ENCODE measurements at regions not wholly inside any gene's neighbourhood (a gene's known extent, or its start where the extent isn't known, plus 50 kb on each side); places are given as distances from the start of the nearest gene placed in this dataset.

- Histone ChIP-seq H3K27me3 (ENCODE audit: control insufficient read depth, insufficient read depth, low read length) (no peaks in the 10 kb centered on the region), H3K36me3 (ENCODE audit: control insufficient read depth, insufficient read depth, low read length) (no peaks in the 10 kb centered on the region), H3K27ac (ENCODE audit: low read depth, low read length) (no peak overlapping the region), H3K9ac (ENCODE audit: low read length) (no peak overlapping the region), H3K4me1 (ENCODE audit: control insufficient read depth, insufficient read depth, low read length) (no peaks in the 10 kb centered on the region), H3K4me3 (ENCODE audit: low read length) (no peak overlapping the region)
Measured at GRCh38 chr1:106224426-106224825, 832.0 kb upstream of the PRMT6 start.

- Histone ChIP-seq H3K4me1 (ENCODE audit: control insufficient read depth, insufficient read depth, low read length) (no peaks in the 10 kb centered on the region), H3K4me3 (ENCODE audit: low read length) (no peak overlapping the region), H3K36me3 (ENCODE audit: control insufficient read depth, insufficient read depth, low read length) (no peaks in the 10 kb centered on the region), H3K9ac (ENCODE audit: low read length) (no peak overlapping the region), H3K27me3 (ENCODE audit: control insufficient read depth, insufficient read depth, low read length) (no peaks in the 10 kb centered on the region), H3K27ac (ENCODE audit: low read depth, low read length) (no peak overlapping the region)
Measured at GRCh38 chr1:106225403-106225802, 831.1 kb upstream of the PRMT6 start.

- Histone ChIP-seq H3K36me3 (ENCODE audit: control insufficient read depth, insufficient read depth, low read length) (no peaks in the 10 kb centered on the region), H3K4me1 (ENCODE audit: control insufficient read depth, insufficient read depth, low read length) (no peaks in the 10 kb centered on the region), H3K4me3 (ENCODE audit: low read length) (no peak overlapping the region), H3K27ac (ENCODE audit: low read depth, low read length) (no peak overlapping the region), H3K9ac (ENCODE audit: low read length) (no peak overlapping the region), H3K27me3 (ENCODE audit: control insufficient read depth, insufficient read depth, low read length) (no peaks in the 10 kb centered on the region)
Measured at GRCh38 chr1:106226550-106226949, 829.9 kb upstream of the PRMT6 start.

- no peak overlapping the region for H3K9ac ChIP-seq (ENCODE audit: low read length)
- H3K27me3 ChIP-seq (ENCODE audit: control insufficient read depth, insufficient read depth, low read length): no peaks in the 10 kb centered on the region
- no peaks in the 10 kb centered on the region for H3K36me3 ChIP-seq (ENCODE audit: control insufficient read depth, insufficient read depth, low read length)
- H3K4me3 ChIP-seq (ENCODE audit: low read length): no peak overlapping the region
- H3K27ac ChIP-seq (ENCODE audit: low read depth, low read length): no peak overlapping the region
- H3K4me1 ChIP-seq (ENCODE audit: control insufficient read depth, insufficient read depth, low read length): no peaks in the 10 kb centered on the region
Measured at GRCh38 chr1:106232128-106232527, 824.3 kb upstream of the PRMT6 start.

GRCh38 chr1:106233511-106233910, 823.0 kb upstream of the PRMT6 start:
- Histone ChIP-seq H3K36me3 (ENCODE audit: control insufficient read depth, insufficient read depth, low read length) (no peaks in the 10 kb centered on the region), H3K9ac (ENCODE audit: low read length) (no peak overlapping the region), H3K4me1 (ENCODE audit: control insufficient read depth, insufficient read depth, low read length) (no peaks in the 10 kb centered on the region), H3K27ac (ENCODE audit: low read depth, low read length) (no peak overlapping the region), H3K4me3 (ENCODE audit: low read length) (no peak overlapping the region), H3K27me3 (ENCODE audit: control insufficient read depth, insufficient read depth, low read length) (no peaks in the 10 kb centered on the region)

- no peak overlapping the region for H3K9ac ChIP-seq (ENCODE audit: low read length)
- H3K27me3 ChIP-seq (ENCODE audit: control insufficient read depth, insufficient read depth, low read length): no peaks in the 10 kb centered on the region
- H3K27ac ChIP-seq (ENCODE audit: low read depth, low read length): no peak overlapping the region
- no peaks in the 10 kb centered on the region for H3K4me1 ChIP-seq (ENCODE audit: control insufficient read depth, insufficient read depth, low read length)
- H3K4me3 ChIP-seq (ENCODE audit: low read length): no peak overlapping the region
- H3K36me3 ChIP-seq (ENCODE audit: control insufficient read depth, insufficient read depth, low read length): no peaks in the 10 kb centered on the region
Measured at GRCh38 chr1:106249365-106249764, 807.1 kb upstream of the PRMT6 start.

- H3K36me3 ChIP-seq (ENCODE audit: control insufficient read depth, insufficient read depth, low read length): no peaks in the 10 kb centered on the region
- no peaks in the 10 kb centered on the region for H3K27me3 ChIP-seq (ENCODE audit: control insufficient read depth, insufficient read depth, low read length)
- no peak overlapping the region for H3K4me3 ChIP-seq (ENCODE audit: low read length)
Measured at GRCh38 chr1:106249810-106250209, 806.7 kb upstream of the PRMT6 start.

GRCh38 chr1:106254748-106255147, 801.7 kb upstream of the PRMT6 start:
- H3K27ac ChIP-seq (ENCODE audit: low read depth, low read length): no peak overlapping the region
- H3K9ac ChIP-seq (ENCODE audit: low read length): no peak overlapping the region
- no peak overlapping the region for H3K4me3 ChIP-seq (ENCODE audit: low read length)
- no peaks in the 10 kb centered on the region for H3K4me1 ChIP-seq (ENCODE audit: control insufficient read depth, insufficient read depth, low read length)
- H3K36me3 ChIP-seq (ENCODE audit: control insufficient read depth, insufficient read depth, low read length): no peaks in the 10 kb centered on the region
- no peaks in the 10 kb centered on the region for H3K27me3 ChIP-seq (ENCODE audit: control insufficient read depth, insufficient read depth, low read length)

More at GRCh38 chr1:106249810-106250209, 806.7 kb upstream of the PRMT6 start:
- H3K4me1 ChIP-seq (ENCODE audit: control insufficient read depth, insufficient read depth, low read length): no peaks in the 10 kb centered on the region
- H3K9ac ChIP-seq (ENCODE audit: low read length): no peak overlapping the region
- no peak overlapping the region for H3K27ac ChIP-seq (ENCODE audit: low read depth, low read length)

- Histone ChIP-seq H3K36me3 (ENCODE audit: control insufficient read depth, insufficient read depth, low read length) (no peaks in the 10 kb centered on the region), H3K27me3 (ENCODE audit: control insufficient read depth, insufficient read depth, low read length) (no peaks in the 10 kb centered on the region), H3K4me3 (ENCODE audit: low read length) (no peak overlapping the region), H3K4me1 (ENCODE audit: control insufficient read depth, insufficient read depth, low read length) (no peaks in the 10 kb centered on the region), H3K9ac (ENCODE audit: low read length) (no peak overlapping the region), H3K27ac (ENCODE audit: low read depth, low read length) (no peak overlapping the region)
Measured at GRCh38 chr1:106266786-106267185, 789.7 kb upstream of the PRMT6 start.

GRCh38 chr1:106268070-106268469, 788.4 kb upstream of the PRMT6 start:
- no peak overlapping the region for H3K4me3 ChIP-seq (ENCODE audit: low read length)

GRCh38 chr1:106276871-106277270, 779.6 kb upstream of the PRMT6 start:
- Histone ChIP-seq H3K9ac (ENCODE audit: low read length) (no peak overlapping the region), H3K4me3 (ENCODE audit: low read length) (no peak overlapping the region), H3K27ac (ENCODE audit: low read depth, low read length) (no peak overlapping the region), H3K4me1 (ENCODE audit: control insufficient read depth, insufficient read depth, low read length) (no peaks in the 10 kb centered on the region), H3K36me3 (ENCODE audit: control insufficient read depth, insufficient read depth, low read length) (no peaks in the 10 kb centered on the region), H3K27me3 (ENCODE audit: control insufficient read depth, insufficient read depth, low read length) (no peaks in the 10 kb centered on the region)

More at GRCh38 chr1:106268070-106268469, 788.4 kb upstream of the PRMT6 start:
- H3K27ac ChIP-seq (ENCODE audit: low read depth, low read length): no peak overlapping the region
- no peaks in the 10 kb centered on the region for H3K4me1 ChIP-seq (ENCODE audit: control insufficient read depth, insufficient read depth, low read length)
- no peaks in the 10 kb centered on the region for H3K27me3 ChIP-seq (ENCODE audit: control insufficient read depth, insufficient read depth, low read length)
- H3K9ac ChIP-seq (ENCODE audit: low read length): no peak overlapping the region
- no peaks in the 10 kb centered on the region for H3K36me3 ChIP-seq (ENCODE audit: control insufficient read depth, insufficient read depth, low read length)

GRCh38 chr1:106277786-106278185, 778.7 kb upstream of the PRMT6 start:
- no peaks in the 10 kb centered on the region for H3K4me1 ChIP-seq (ENCODE audit: control insufficient read depth, insufficient read depth, low read length)
- no peak overlapping the region for H3K27ac ChIP-seq (ENCODE audit: low read depth, low read length)
- no peaks in the 10 kb centered on the region for H3K36me3 ChIP-seq (ENCODE audit: control insufficient read depth, insufficient read depth, low read length)
- H3K9ac ChIP-seq (ENCODE audit: low read length): no peak overlapping the region
- no peaks in the 10 kb centered on the region for H3K27me3 ChIP-seq (ENCODE audit: control insufficient read depth, insufficient read depth, low read length)
- no peak overlapping the region for H3K4me3 ChIP-seq (ENCODE audit: low read length)

- H3K4me1 ChIP-seq (ENCODE audit: control insufficient read depth, insufficient read depth, low read length): no peaks in the 10 kb centered on the region
- H3K27me3 ChIP-seq (ENCODE audit: control insufficient read depth, insufficient read depth, low read length): no peaks in the 10 kb centered on the region
- H3K27ac ChIP-seq (ENCODE audit: low read depth, low read length): no peak overlapping the region
- no peak overlapping the region for H3K9ac ChIP-seq (ENCODE audit: low read length)
- H3K36me3 ChIP-seq (ENCODE audit: control insufficient read depth, insufficient read depth, low read length): no peaks in the 10 kb centered on the region
- H3K4me3 ChIP-seq (ENCODE audit: low read length): no peak overlapping the region
Measured at GRCh38 chr1:106278716-106279115, 777.8 kb upstream of the PRMT6 start.
